Right ventricle myocardium superior (tissue), 1 donor: ENCODE measurements at regions not wholly inside any gene's neighbourhood (a gene's known extent, or its start where the extent isn't known, plus 50 kb on each side); places are given as distances from the start of the nearest gene placed in this dataset.

Experiments used
- ATAC-seq: fragments of 200-7000 bp; cut with Tn5 transposase; one replicate; pipeline ENCODE4 v1.9.1; 2020; ENCODE audit warnings: mild to moderate bottlenecking; ENCODE audit not compliant: poor library complexity
- DNase-seq: peaks from one replicate; pipeline ENCODE4 v3.0.0-alpha.2; 2020
- intact Hi-C: fragments of 100-400 bp; cut with DNase I; formaldehyde crosslinking; loops from one replicate; pipeline ENCODE4 v1.11.2; 2022
- donor health status: DM: no; HTN: yes; CAD: no; lungs with severe emphysema.

GRCh38 chr13:31436478-31436877 is 236.7 kb downstream of the B3GLCT start:
- ATAC-seq (no peak), DNase-seq (no peak)
- intact Hi-C loops, result no loop called here

- ATAC-seq (no peak), DNase-seq (no peak)
- intact Hi-C loops, result no loop called here
Measured at GRCh38 chr13:31437975-31438374, 238.2 kb downstream of the B3GLCT start.

GRCh38 chr13:31440132-31440531 is 240.4 kb downstream of the B3GLCT start:
- intact Hi-C loops, result no loop called here
- ATAC-seq (no peak), DNase-seq (no peak)

GRCh38 chr13:31441800-31442510 is 242.2 kb downstream of the B3GLCT start:
- ATAC-seq, result peak; percentile 91

GRCh38 chr13:31442571-31442970 is 242.8 kb downstream of the B3GLCT start:
- DNase-seq (no peak), ATAC-seq (no peak)
- intact Hi-C loops, result no loop called here

More at GRCh38 chr13:31441800-31442510, 242.2 kb downstream of the B3GLCT start:
- intact Hi-C loops, result no loop called here
- DNase-seq, result peak; percentile 77

- peak; percentile 74 for ATAC-seq
- peak; percentile 51 for DNase-seq
- intact Hi-C loops, result no loop called here
Measured at GRCh38 chr13:31444266-31444856, 244.6 kb downstream of the B3GLCT start.

- no peak for ATAC-seq
- no peak for DNase-seq
- intact Hi-C loops, result no loop called here
Measured at GRCh38 chr13:31452525-31452924, 252.8 kb downstream of the B3GLCT start.

GRCh38 chr13:31455581-31455980 is 255.8 kb downstream of the B3GLCT start:
- intact Hi-C loops, result no loop called here
- ATAC-seq (no peak), DNase-seq (no peak)

GRCh38 chr13:31456056-31456455 is 256.3 kb downstream of the B3GLCT start:
- DNase-seq (no peak), ATAC-seq (no peak)
- intact Hi-C loops, result no loop called here

- no peak for DNase-seq
- intact Hi-C loops, result no loop called here
- no peak for ATAC-seq
Measured at GRCh38 chr13:31460061-31460460, 260.3 kb downstream of the B3GLCT start.

- intact Hi-C loops, result no loop called here
- ATAC-seq (no peak), DNase-seq (no peak)
Measured at GRCh38 chr13:31461923-31462322, 262.1 kb downstream of the B3GLCT start.

GRCh38 chr13:31462766-31463165 is 263.0 kb downstream of the B3GLCT start:
- ATAC-seq (no peak), DNase-seq (no peak)
- intact Hi-C loops, result no loop called here

GRCh38 chr13:31468114-31468902 is 268.5 kb downstream of the B3GLCT start:
- intact Hi-C loops, result no loop called here

GRCh38 chr13:31469377-31469776 is 269.6 kb downstream of the B3GLCT start:
- ATAC-seq, result no peak
- intact Hi-C loops, result no loop called here

More at GRCh38 chr13:31468114-31468902, 268.5 kb downstream of the B3GLCT start:
- ATAC-seq, result no peak
- no peak for DNase-seq

GRCh38 chr13:31476266-31476665 is 263.1 kb upstream of the RXFP2 start:
- ATAC-seq, result no peak
- intact Hi-C loops, result no loop called here
- DNase-seq, result no peak

More at GRCh38 chr13:31469377-31469776, 269.6 kb downstream of the B3GLCT start:
- DNase-seq, result no peak

GRCh38 chr13:31476753-31477152 is 262.6 kb upstream of the RXFP2 start:
- intact Hi-C loops, result no loop called here
- ATAC-seq (no peak), DNase-seq (no peak)

- DNase-seq (no peak), ATAC-seq (no peak)
- intact Hi-C loops, result no loop called here
Measured at GRCh38 chr13:31477961-31478360, 261.4 kb upstream of the RXFP2 start.

- no peak for ATAC-seq
- DNase-seq, result no peak
- intact Hi-C loops, result no loop called here
Measured at GRCh38 chr13:31485183-31485582, 254.1 kb upstream of the RXFP2 start.

- ATAC-seq, result no peak
- no peak for DNase-seq
- intact Hi-C loops, result no loop called here
Measured at GRCh38 chr13:31485651-31486051, 253.7 kb upstream of the RXFP2 start.

- intact Hi-C loops, result no loop called here
- ATAC-seq, result no peak
- DNase-seq, result no peak
Measured at GRCh38 chr13:31495336-31495735, 244.0 kb upstream of the RXFP2 start.
